Heart right ventricle (tissue), 16 donors: ENCODE measurements at regions not wholly inside any gene's neighbourhood (a gene's known extent, or its start where the extent isn't known, plus 50 kb on each side); places are given as distances from the start of the nearest gene placed in this dataset.

ENCODE experiments used
- ATAC-seq, 8 donors: fragments of 200-7000 bp; cut with Tn5 transposase; one replicate each; pipeline ENCODE4 v1.9.1; 2020; ENCODE audit warnings: mild to moderate bottlenecking in 8 of 8, moderate library complexity in 8 of 8, moderate number of reproducible peaks in 1 of 8
- DNase-seq, 2 donors: peaks; one replicate each; pipeline ENCODE4 v3.0.0-alpha.2; 2020
- H3K27ac ChIP-seq, 10 donors: fragments of 200-600 bp; sonication (generic) in 2 of 10; one replicate each; pipeline versions ENCODE4 v1.5.0 to v1.8.0; 2020 to 2022; ENCODE audit warnings: mild to moderate bottlenecking in 3 of 10
- H3K27me3 ChIP-seq, 7 donors: fragments of 200-600 bp; one replicate each; pipeline ENCODE4 v1.8.0; 2021 to 2022; ENCODE audit warnings: mild to moderate bottlenecking in 2 of 7
- H3K36me3 ChIP-seq, 9 donors: fragments of 200-600 bp; sonication (generic) in 1 of 9; one replicate each; pipeline versions ENCODE4 v1.5.0 to v1.8.0; 2020 to 2022; ENCODE audit warnings: mild to moderate bottlenecking in 2 of 9
- H3K4me1 ChIP-seq, 9 donors: fragments of 200-600 bp; sonication (generic) in 1 of 9; one replicate each; pipeline versions ENCODE4 v1.5.0 to v1.8.0; 2020 to 2022; ENCODE audit warnings: mild to moderate bottlenecking in 4 of 9
- H3K4me3 ChIP-seq, 10 donors: fragments of 200-600 bp; sonication (generic) in 2 of 10; one replicate each; pipeline versions ENCODE4 v1.5.0 to v1.8.0; 2020 to 2022; ENCODE audit warnings: mild to moderate bottlenecking in 7 of 10, moderate library complexity in 2 of 10
- H3K9me3 ChIP-seq, 11 donors: fragments of 200-600 bp in 10 of 11; sonication (generic) in 2 of 11; one replicate each; pipeline versions ENCODE4 v1.5.0 to v1.8.0; 2013 to 2022; ENCODE audit warnings: mild to moderate bottlenecking in 2 of 11, control low read depth in 1 of 11, moderate library complexity in 1 of 11
- WGBS, 2 donors: extraction: QIAGEN DNeasy Blood & Tissue Kit; methylation state at CpG; one replicate each; pipeline ENCODE4 v1.1.7; 2013; ENCODE audit warnings: inconsistent platforms in 1 of 2; 5-methylcytosine and 5-hydroxymethylcytosine counted together
- intact Hi-C, 10 donors: fragments of 100-400 bp; cut with DNase I; formaldehyde crosslinking; loops; one replicate each; pipeline versions ENCODE4 v1.11.1 to v1.14.2; 2022
- TF ChIP-seq, protein P1 (sequence below), 9 donors: fragments of 200-600 bp; sonication (generic) in 2 of 9; IDR thresholded peaks; one replicate each; pipeline versions ENCODE4 v1.5.0 to v1.8.0; 2021 to 2022; ENCODE audit warnings: antibody characterized with exemption in 9 of 9, mild to moderate bottlenecking in 5 of 9, moderate library complexity in 1 of 9
- donor health status: Arrhythmogenic right ventricular cardiomyopathy.
- donor health status: ischemic (EF 13 %, LVEDD 7.1; RV severe dilation, severe dysfunction).
- donor health status: healthy with polysubstance abuse.
- donor health status: DM: no; HTN: yes; CAD: no.
- donor health status: DM: no; HTN: no; CAD: no.
- donor health status: ischemic (EF 25% LVEDD 6.9; RV normal size, moderate dysfunction).
- donor health status: ischemic (EF 25% LVEDD 5.7; RV mildly dilated, moderate dysfunction).
- donor health status: healthy.
- donor health status: DM: yes; HTN: yes; CAD: no.
- donor health status: Ischemic cardiomyopathy.
- donor health status: ischemic (EF 35%, LVEDD 5.7; RV mildly dilated, moderate dysfunction).
- donor health status: nonischemic (EF 11% LVEDD 7.7; RV severe dilation, severe dysfunction).
- donor health status: DM: yes; HTN: yes; CAD: no.
- donor health status: PGD.
- donor health status: ischemic (EF 29% LVEDD 5.4; RV normal size, mild dysfunction).
- donor health status: nonischemic (EF 23%, LVEDD 6.1; RV moderate dilation, normal function).

DNA sequence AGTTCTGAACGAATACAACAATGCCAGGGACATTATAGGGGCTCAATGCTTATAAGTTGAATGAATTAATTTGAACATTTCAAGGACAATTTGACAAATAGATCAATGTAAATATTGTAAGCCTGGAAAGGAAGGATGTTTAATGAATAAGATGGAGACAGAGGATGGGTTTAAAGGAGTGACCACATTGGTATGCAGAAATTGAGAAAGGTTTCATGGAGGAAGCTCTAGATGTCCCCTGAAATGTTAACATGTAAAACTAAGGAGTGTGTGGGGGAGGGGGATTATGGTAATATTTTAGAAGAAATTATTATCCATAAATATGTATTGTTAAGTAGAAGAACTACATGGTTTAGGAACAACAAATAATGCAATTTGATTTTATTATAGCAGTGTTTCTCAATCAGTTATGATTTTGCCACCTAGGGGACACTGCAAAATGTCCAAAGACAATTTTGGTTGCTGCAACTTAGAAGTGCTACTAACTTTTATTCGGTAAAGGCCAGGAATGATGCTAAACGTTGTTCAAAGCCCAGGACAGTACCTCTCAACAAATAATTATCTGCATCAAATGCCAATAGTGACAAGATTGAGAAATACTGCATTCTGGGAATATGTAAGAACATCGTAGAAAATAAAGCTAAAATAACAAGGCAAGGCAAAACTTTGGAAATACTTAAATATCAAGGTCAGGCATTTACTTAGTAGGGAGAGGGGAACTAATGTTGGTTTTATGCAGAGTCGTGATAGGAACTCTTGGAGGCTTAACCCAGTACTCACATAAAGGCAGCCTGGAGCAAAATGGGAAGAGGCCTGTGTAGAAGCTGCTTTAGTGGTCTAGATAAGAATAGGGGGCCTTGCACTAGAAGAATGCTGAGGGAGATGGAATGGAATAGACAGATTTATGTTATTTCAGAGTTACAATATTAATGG, 686.9 kb upstream of the CITED2 start:
- WGBS, 2 donors, result 70 to 71% methylated on average over 5 of the region's 5 CpGs
- peak overlapping the region in 7 of 10 donors; percentile 2 to 55 (median 24) for H3K27ac ChIP-seq
- ATAC-seq (peak in 1 of 8 donors; percentile 46), DNase-seq (no peak)
- intact Hi-C loops, result no loop called here
- H3K4me3 ChIP-seq, result no peak overlapping the region
- no peaks in the 10 kb centered on the region for H3K27me3 ChIP-seq
- H3K9me3 ChIP-seq, result no peaks in the 10 kb centered on the region
- TF ChIP-seq, protein P1, sequence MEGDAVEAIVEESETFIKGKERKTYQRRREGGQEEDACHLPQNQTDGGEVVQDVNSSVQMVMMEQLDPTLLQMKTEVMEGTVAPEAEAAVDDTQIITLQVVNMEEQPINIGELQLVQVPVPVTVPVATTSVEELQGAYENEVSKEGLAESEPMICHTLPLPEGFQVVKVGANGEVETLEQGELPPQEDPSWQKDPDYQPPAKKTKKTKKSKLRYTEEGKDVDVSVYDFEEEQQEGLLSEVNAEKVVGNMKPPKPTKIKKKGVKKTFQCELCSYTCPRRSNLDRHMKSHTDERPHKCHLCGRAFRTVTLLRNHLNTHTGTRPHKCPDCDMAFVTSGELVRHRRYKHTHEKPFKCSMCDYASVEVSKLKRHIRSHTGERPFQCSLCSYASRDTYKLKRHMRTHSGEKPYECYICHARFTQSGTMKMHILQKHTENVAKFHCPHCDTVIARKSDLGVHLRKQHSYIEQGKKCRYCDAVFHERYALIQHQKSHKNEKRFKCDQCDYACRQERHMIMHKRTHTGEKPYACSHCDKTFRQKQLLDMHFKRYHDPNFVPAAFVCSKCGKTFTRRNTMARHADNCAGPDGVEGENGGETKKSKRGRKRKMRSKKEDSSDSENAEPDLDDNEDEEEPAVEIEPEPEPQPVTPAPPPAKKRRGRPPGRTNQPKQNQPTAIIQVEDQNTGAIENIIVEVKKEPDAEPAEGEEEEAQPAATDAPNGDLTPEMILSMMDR (IDR thresholded peaks at IDR 0.05), result no peak
- no peaks in the 10 kb centered on the region for H3K36me3 ChIP-seq
- peaks cover 0 to 31% (median 19%) of the 10 kb centered on the region in 9 donors for H3K4me1 ChIP-seq

DNA sequence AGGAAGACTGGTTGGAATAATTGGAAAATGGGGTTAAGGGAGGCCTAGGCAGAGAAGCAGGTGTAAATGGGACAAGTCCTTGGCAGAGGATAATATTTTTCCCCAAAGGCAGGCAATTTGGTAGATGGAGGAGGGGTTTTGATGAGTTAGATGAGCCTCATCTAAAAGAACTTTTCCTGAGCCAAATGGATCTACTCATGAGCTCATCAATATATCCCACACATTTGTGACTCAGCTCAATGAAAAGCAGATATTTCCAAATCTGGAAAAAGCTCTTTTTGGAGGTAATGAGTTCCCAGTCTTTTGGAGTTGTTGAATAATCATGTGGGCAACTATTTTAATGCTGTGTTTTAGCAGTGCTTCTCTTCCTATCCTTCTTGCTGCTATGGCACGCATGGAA, 685.5 kb upstream of the CITED2 start:
- no peaks in the 10 kb centered on the region for H3K36me3 ChIP-seq
- no peak overlapping the region for H3K4me3 ChIP-seq
- intact Hi-C loops, result no loop called here
- H3K9me3 ChIP-seq, result no peaks in the 10 kb centered on the region
- H3K27me3 ChIP-seq, result no peaks in the 10 kb centered on the region
- no peak for ATAC-seq
- WGBS, 2 donors, result 98 to 100% methylated on average over 1 of the region's 1 CpG
- TF ChIP-seq, protein P1 (IDR thresholded peaks at IDR 0.05), result no peak
- no peak overlapping the region for H3K27ac ChIP-seq
- no peak for DNase-seq
- peaks cover 0 to 31% (median 19%) of the 10 kb centered on the region in 9 donors for H3K4me1 ChIP-seq

DNA sequence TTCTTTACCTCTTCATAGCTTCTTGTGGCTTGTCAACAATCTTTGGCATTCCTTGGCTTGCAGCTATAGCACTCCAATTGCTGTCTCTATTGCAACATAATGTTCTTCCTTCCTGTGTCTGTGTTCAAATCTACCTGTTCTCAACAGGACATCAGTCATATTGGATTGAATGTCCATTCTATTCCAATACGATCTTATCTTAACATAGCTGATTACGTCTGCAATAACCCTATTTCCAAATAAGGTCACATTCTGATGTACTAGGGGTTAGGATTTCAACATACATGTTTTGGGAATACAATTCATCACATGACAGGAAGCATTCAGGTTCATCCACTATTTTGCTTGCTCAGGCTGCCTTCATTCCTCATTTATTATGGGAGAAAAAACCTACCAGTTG, 684.4 kb upstream of the CITED2 start:
- TF ChIP-seq, protein P1 (IDR thresholded peaks at IDR 0.05), result no peak
- no peak for ATAC-seq
- DNase-seq, result no peak
- Histone ChIP-seq H3K27me3 (no peaks in the 10 kb centered on the region), H3K9me3 (no peaks in the 10 kb centered on the region), H3K36me3 (no peaks in the 10 kb centered on the region), H3K27ac (no peak overlapping the region), H3K4me1 (peaks cover 0 to 29% (median 19%) of the 10 kb centered on the region in 9 donors), H3K4me3 (no peak overlapping the region)
- WGBS, 2 donors, result 88 to 92% methylated on average over 2 of the region's 2 CpGs
- intact Hi-C loops, result no loop called here

- Histone ChIP-seq H3K27ac (peak overlapping the region in 1 of 10 donors; percentile 11), H3K4me3 (no peak overlapping the region), H3K36me3 (no peaks in the 10 kb centered on the region), H3K27me3 (no peaks in the 10 kb centered on the region), H3K4me1 (peaks cover 0 to 16% (median 3%) of the 10 kb centered on the region in 9 donors), H3K9me3 (no peaks in the 10 kb centered on the region)
- intact Hi-C loops, result no loop called here
- no peak for DNase-seq
- ATAC-seq, result peak in 3 of 8 donors; percentile 13 to 42 (median 34)
- 80 to 83% methylated on average over 6 of the region's 6 CpGs for WGBS, 2 donors
- TF ChIP-seq, protein P1 (IDR thresholded peaks at IDR 0.05), result peak in 7 of 9 donors; percentile 20 to 39 (median 23)
Measured at GRCh38 chr6:140052736-140053729, 678.6 kb upstream of the CITED2 start.
